H9 (cell line): ENCODE measurements at regions not wholly inside any gene's neighbourhood (a gene's known extent, or its start where the extent isn't known, plus 50 kb on each side); places are given as distances from the start of the nearest gene placed in this dataset.

Experiments used
- DNase-seq: peaks from one replicate; pipeline ENCODE4 v3.0.0-alpha.2; 2017
- H2AFZ ChIP-seq: one replicate; pipeline ENCODE4 v1.6.1; 2013; ENCODE audit warnings: mild to moderate bottlenecking, low read length, control low read depth, moderate library complexity
- H2AK5ac ChIP-seq: 2 replicates; pipeline ENCODE4 v1.6.1; 2013; ENCODE audit warnings: low read length, control low read depth, mixed read lengths; ENCODE audit not compliant: insufficient read length
- H2BK120ac ChIP-seq: one replicate; pipeline ENCODE4 v1.6.1; 2013; ENCODE audit warnings: low read depth, mild to moderate bottlenecking, low read length, control low read depth, inconsistent platforms; ENCODE audit not compliant: poor library complexity, severe bottlenecking
- H2BK12ac ChIP-seq: 2 replicates; pipeline ENCODE4 v1.6.1; 2013; ENCODE audit warnings: low read length, control low read depth, mixed read lengths, low read depth; ENCODE audit not compliant: insufficient read length
- H2BK15ac ChIP-seq: 2 replicates; pipeline ENCODE4 v1.6.1; 2013; ENCODE audit warnings: low read depth, low read length, control low read depth
- H2BK20ac ChIP-seq: one replicate; pipeline ENCODE4 v1.6.1; 2013; ENCODE audit warnings: low read depth, mild to moderate bottlenecking, low read length, control low read depth, inconsistent platforms; ENCODE audit not compliant: poor library complexity, severe bottlenecking
- H2BK5ac ChIP-seq: 2 replicates; pipeline ENCODE4 v1.6.1; 2013; ENCODE audit warnings: low read length, control low read depth, mixed read lengths; ENCODE audit not compliant: insufficient read length
- H3K14ac ChIP-seq: 2 replicates; pipeline ENCODE4 v1.6.1; 2013; ENCODE audit warnings: low read length, control low read depth; ENCODE audit not compliant: insufficient read depth
- H3K18ac ChIP-seq: 2 replicates; pipeline ENCODE4 v1.6.1; 2013; ENCODE audit warnings: low read depth, mild to moderate bottlenecking, mixed read lengths, low read length, control low read depth; ENCODE audit not compliant: insufficient read length
- H3K23ac ChIP-seq: 2 replicates; pipeline ENCODE4 v1.6.1; 2013; ENCODE audit warnings: low read length, control low read depth, mixed read lengths, low read depth; ENCODE audit not compliant: insufficient read length
- H3K23me2 ChIP-seq: 2 replicates; pipeline ENCODE4 v1.6.1; 2013; ENCODE audit warnings: low read depth, mild to moderate bottlenecking, mixed read lengths, low read length, control low read depth; ENCODE audit not compliant: insufficient read length, poor library complexity, severe bottlenecking
- H3K27ac ChIP-seq: 2 replicates; pipeline ENCODE4 v1.5.1; 2013; ENCODE audit warnings: low read length, control low read depth, mixed read lengths, low read depth; ENCODE audit not compliant: insufficient read length
- H3K27me3 ChIP-seq: 2 replicates; pipeline ENCODE4 v1.6.1; 2013; ENCODE audit warnings: low read length, control low read depth, inconsistent platforms; ENCODE audit not compliant: insufficient read depth
- H3K4ac ChIP-seq: 2 replicates; pipeline ENCODE4 v1.6.1; 2013; ENCODE audit warnings: low read depth, mild to moderate bottlenecking, control low read depth, inconsistent platforms, low read length, moderate library complexity
- H3K4me1 ChIP-seq: 2 replicates; pipeline ENCODE4 v1.6.1; 2013; ENCODE audit warnings: low read length, control low read depth, inconsistent platforms; ENCODE audit not compliant: insufficient read depth
- H3K4me2 ChIP-seq: 2 replicates; pipeline ENCODE4 v1.6.1; 2013; ENCODE audit warnings: low read length, control low read depth, mixed read lengths; ENCODE audit not compliant: insufficient read length, insufficient read depth
- H3K56ac ChIP-seq: 2 replicates; pipeline ENCODE4 v1.6.1; 2013; ENCODE audit warnings: low read depth, mild to moderate bottlenecking, mixed read lengths, low read length, control low read depth; ENCODE audit not compliant: insufficient read length
- H3K79me1 ChIP-seq: 2 replicates; pipeline ENCODE4 v1.6.1; 2013; ENCODE audit warnings: low read depth, mild to moderate bottlenecking, moderate library complexity, low read length, control low read depth, inconsistent platforms; ENCODE audit not compliant: insufficient read depth, poor library complexity, severe bottlenecking
- H3K79me2 ChIP-seq: 2 replicates; pipeline ENCODE4 v1.6.1; 2013; ENCODE audit warnings: low read length, control low read depth, inconsistent platforms; ENCODE audit not compliant: insufficient read depth
- H3K9ac ChIP-seq: 2 replicates; pipeline ENCODE4 v1.6.1; 2013; ENCODE audit warnings: low read length, control low read depth, mixed read lengths; ENCODE audit not compliant: insufficient read length; ENCODE audit errors: extremely low read depth
- H3K9me3 ChIP-seq: one replicate; pipeline ENCODE4 v1.6.1; 2013; ENCODE audit warnings: low read depth, low read length, inconsistent platforms; ENCODE audit not compliant: control insufficient read depth
- H3T11ph ChIP-seq: one replicate; pipeline ENCODE4 v1.6.1; 2013; ENCODE audit warnings: mild to moderate bottlenecking, low read length, control low read depth, inconsistent platforms
- H4K20me1 ChIP-seq: one replicate; pipeline ENCODE4 v1.6.1; 2013; ENCODE audit not compliant: control insufficient read depth, insufficient read length, insufficient read depth
- H4K5ac ChIP-seq: 2 replicates; pipeline ENCODE4 v1.6.1; 2013; ENCODE audit warnings: low read depth, mild to moderate bottlenecking, mixed read lengths, low read length, control low read depth; ENCODE audit not compliant: insufficient read length
- H4K8ac ChIP-seq: replicated peaks from 2 replicates; pipeline ENCODE4 v1.6.1; 2013; ENCODE audit warnings: low read length, control low read depth, mixed read lengths, low read depth; ENCODE audit not compliant: insufficient read length
- H4K91ac ChIP-seq: 2 replicates; pipeline ENCODE4 v1.6.1; 2013; ENCODE audit warnings: low read depth, mild to moderate bottlenecking, moderate library complexity, mixed read lengths, low read length, control low read depth; ENCODE audit not compliant: insufficient read length
- H3K27ac Mint-ChIP-seq, 3 experiments: 2 replicates in 2 of 3; 3 replicates in 1 of 3; pipeline ENCODE4 v1.8.0; 2020 to 2021; ENCODE audit warnings: mixed read lengths in 3 of 3, mild to moderate bottlenecking in 1 of 3, moderate library complexity in 1 of 3
- H3K27me3 Mint-ChIP-seq: 2 replicates; pipeline ENCODE4 v1.8.0; 2021; ENCODE audit warnings: low read depth, mild to moderate bottlenecking, moderate library complexity, mixed read lengths
- H3K36me3 Mint-ChIP-seq, 3 experiments: 2 replicates in 2 of 3; 3 replicates in 1 of 3; pipeline ENCODE4 v1.8.0; 2020 to 2021; ENCODE audit warnings: low read depth in 3 of 3, mixed read lengths in 3 of 3; ENCODE audit not compliant: insufficient read depth in 1 of 3
- H3K4me1 Mint-ChIP-seq, 2 experiments: 2 replicates each; pipeline ENCODE4 v1.8.0; 2020; ENCODE audit warnings: mixed read lengths in 2 of 2
- H3K4me3 Mint-ChIP-seq, 2 experiments: 2 replicates in 1 of 2; 3 replicates in 1 of 2; pipeline ENCODE4 v1.8.0; 2020 to 2021; ENCODE audit warnings: mild to moderate bottlenecking in 2 of 2, mixed read lengths in 2 of 2, moderate library complexity in 1 of 2
- H3K9me3 Mint-ChIP-seq, 2 experiments: 2 replicates in 1 of 2; 3 replicates in 1 of 2; pipeline ENCODE4 v1.8.0; 2020; ENCODE audit warnings: mild to moderate bottlenecking in 2 of 2, mixed read lengths in 2 of 2, moderate library complexity in 1 of 2
- WGBS: extraction: QIAGEN DNeasy Blood & Tissue Kit; methylation state at CpG from one replicate; pipeline ENCODE4 v1.1.7; 2013; ENCODE audit warnings: missing lambda C conversion rate, low lambda C conversion rate, mixed read lengths; ENCODE audit not compliant: insufficient read length; ENCODE audit errors: extremely low coverage; 5-methylcytosine and 5-hydroxymethylcytosine counted together
- TF ChIP-seq, protein P1 (sequence below): fragments of 200-600 bp; sonication (generic); conservative IDR thresholded peaks from 3 replicates; pipeline ENCODE4 v1.8.0; 2021; ENCODE audit warnings: antibody characterized with exemption, mild to moderate bottlenecking

DNA sequence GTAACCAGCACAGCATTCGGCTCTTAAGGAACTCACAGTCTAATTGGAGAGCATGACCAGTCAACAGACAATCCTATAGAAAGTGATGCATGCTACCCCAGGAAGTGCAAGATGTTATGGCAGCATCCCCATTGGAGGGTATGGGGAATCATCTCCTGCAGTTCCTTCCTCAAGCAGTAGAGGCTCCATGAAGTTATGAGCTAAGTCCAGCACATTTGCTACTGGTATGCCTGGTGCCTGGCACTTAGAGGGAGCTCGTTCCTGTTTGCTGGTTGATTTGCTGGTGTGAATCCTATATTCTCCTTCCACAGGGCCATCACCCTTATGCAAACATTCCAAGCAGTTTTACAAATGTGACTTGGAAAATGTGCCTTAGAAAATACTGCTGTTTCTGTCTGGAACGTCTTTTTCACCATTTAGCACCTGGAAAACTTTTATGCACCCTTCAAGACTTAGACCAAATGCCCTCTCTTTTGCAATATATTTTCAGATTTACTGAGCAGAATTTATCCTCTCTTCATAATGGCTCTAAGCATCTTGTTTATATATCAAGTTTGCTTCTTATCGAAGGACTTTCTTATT lies 136.1 kb upstream of the WSCD2 start:
- Histone ChIP-seq H3K14ac (no peak overlapping the region), H3K4me1 (no peaks in the 10 kb centered on the region), H4K8ac (no peak overlapping the region), H3K56ac (no peak overlapping the region), H4K20me1 (no peaks in the 10 kb centered on the region), H3K27me3 (no peaks in the 10 kb centered on the region), H4K5ac (no peak overlapping the region), H2BK120ac (no peak overlapping the region), H2AFZ (no peak overlapping the region), H3K79me1 (no peaks in the 10 kb centered on the region), H3K23me2 (no peaks in the 10 kb centered on the region), H3K4ac (no peak overlapping the region), H2BK5ac (no peak overlapping the region), H2AK5ac (no peak overlapping the region), H3K18ac (no peak overlapping the region), H3K23ac (no peak overlapping the region), H3K27ac (no peak overlapping the region), H3K4me2 (no peak overlapping the region), H2BK12ac (no peak overlapping the region), H4K91ac (no peak overlapping the region), H3K9ac (no peak overlapping the region), H3K9me3 (no peaks in the 10 kb centered on the region), H2BK15ac (no peak overlapping the region), H3T11ph (no peak overlapping the region), H3K79me2 (no peaks in the 10 kb centered on the region), H2BK20ac (no peak overlapping the region)
- WGBS = no CpG with 5 or more reads among the region's 4 CpGs
- H3K4me1 Mint-ChIP-seq = no peaks in the 10 kb centered on the region
- DNase-seq = peak; percentile 79
- no peak overlapping the region; a peak in 1 of 7 replicates for H3K27ac Mint-ChIP-seq
- no peak overlapping the region for H3K4me3 Mint-ChIP-seq
- peaks cover 41% of the 10 kb centered on the region for H3K27me3 Mint-ChIP-seq
- TF ChIP-seq, protein P1, sequence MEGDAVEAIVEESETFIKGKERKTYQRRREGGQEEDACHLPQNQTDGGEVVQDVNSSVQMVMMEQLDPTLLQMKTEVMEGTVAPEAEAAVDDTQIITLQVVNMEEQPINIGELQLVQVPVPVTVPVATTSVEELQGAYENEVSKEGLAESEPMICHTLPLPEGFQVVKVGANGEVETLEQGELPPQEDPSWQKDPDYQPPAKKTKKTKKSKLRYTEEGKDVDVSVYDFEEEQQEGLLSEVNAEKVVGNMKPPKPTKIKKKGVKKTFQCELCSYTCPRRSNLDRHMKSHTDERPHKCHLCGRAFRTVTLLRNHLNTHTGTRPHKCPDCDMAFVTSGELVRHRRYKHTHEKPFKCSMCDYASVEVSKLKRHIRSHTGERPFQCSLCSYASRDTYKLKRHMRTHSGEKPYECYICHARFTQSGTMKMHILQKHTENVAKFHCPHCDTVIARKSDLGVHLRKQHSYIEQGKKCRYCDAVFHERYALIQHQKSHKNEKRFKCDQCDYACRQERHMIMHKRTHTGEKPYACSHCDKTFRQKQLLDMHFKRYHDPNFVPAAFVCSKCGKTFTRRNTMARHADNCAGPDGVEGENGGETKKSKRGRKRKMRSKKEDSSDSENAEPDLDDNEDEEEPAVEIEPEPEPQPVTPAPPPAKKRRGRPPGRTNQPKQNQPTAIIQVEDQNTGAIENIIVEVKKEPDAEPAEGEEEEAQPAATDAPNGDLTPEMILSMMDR = peak; percentile 71
- no peaks in the 10 kb centered on the region for H3K36me3 Mint-ChIP-seq
- H3K9me3 Mint-ChIP-seq = no peaks in the 10 kb centered on the region
